GM23248 (cell line): ENCODE measurements at regions not wholly inside any gene's neighbourhood (a gene's known extent, or its start where the extent isn't known, plus 50 kb on each side); places are given as distances from the start of the nearest gene placed in this dataset.

ENCODE experiments used
- DNase-seq: peaks from one replicate; pipeline ENCODE4 v3.0.0-alpha.2; 2015
- H2AFZ ChIP-seq: fragments of 200-600 bp; sonication (generic); 2 replicates; pipeline ENCODE4 v1.6.1; 2016; ENCODE audit warnings: antibody characterized with exemption
- H3F3A ChIP-seq: fragments of 200-600 bp; sonication (generic); 2 replicates; pipeline ENCODE4 v1.6.1; 2016; ENCODE audit warnings: mild to moderate bottlenecking, antibody characterized with exemption, mixed run types; ENCODE audit not compliant: insufficient read depth
- H3K27ac ChIP-seq: fragments of 200-600 bp; sonication (generic); 2 replicates; pipeline ENCODE4 v1.5.1; 2016; ENCODE audit warnings: mild to moderate bottlenecking
- H3K27me3 ChIP-seq: fragments of 200-600 bp; sonication (generic); replicated peaks from 2 replicates; pipeline ENCODE4 v1.6.1; 2016; ENCODE audit warnings: mild to moderate bottlenecking; ENCODE audit not compliant: insufficient read depth
- H3K36me3 ChIP-seq: fragments of 200-600 bp; sonication (generic); 2 replicates; pipeline ENCODE4 v1.6.1; 2016; ENCODE audit warnings: low read depth, mild to moderate bottlenecking
- H3K4me1 ChIP-seq: fragments of 200-600 bp; sonication (generic); 2 replicates; pipeline ENCODE4 v1.6.1; 2016; ENCODE audit warnings: mild to moderate bottlenecking; ENCODE audit not compliant: insufficient read depth
- H3K4me2 ChIP-seq: fragments of 200-600 bp; sonication (generic); one replicate; pipeline ENCODE4 v1.6.1; 2016; ENCODE audit warnings: mild to moderate bottlenecking; ENCODE audit not compliant: unreplicated experiment
- H3K4me3 ChIP-seq: fragments of 200-600 bp; sonication (generic); 2 replicates; pipeline ENCODE4 v1.5.1; 2016; ENCODE audit warnings: mild to moderate bottlenecking
- H3K79me2 ChIP-seq: fragments of 200-600 bp; sonication (generic); 2 replicates; pipeline ENCODE4 v1.6.1; 2016; ENCODE audit warnings: mild to moderate bottlenecking; ENCODE audit not compliant: insufficient read depth
- H3K9ac ChIP-seq: fragments of 200-600 bp; sonication (generic); 2 replicates; pipeline ENCODE4 v1.6.1; 2016; ENCODE audit warnings: mild to moderate bottlenecking
- H3K9me2 ChIP-seq: fragments of 200-600 bp; sonication (generic); 2 replicates; pipeline ENCODE4 v1.6.1; 2016; ENCODE audit warnings: mixed run types, mild to moderate bottlenecking, moderate library complexity; ENCODE audit not compliant: insufficient read depth
- H3K9me3 ChIP-seq: fragments of 200-600 bp; sonication (generic); one replicate; pipeline ENCODE4 v1.6.1; 2017; ENCODE audit warnings: low read depth
- H4K20me1 ChIP-seq: fragments of 200-600 bp; sonication (generic); 2 replicates; pipeline ENCODE4 v1.6.0; 2016; ENCODE audit not compliant: insufficient read depth
- EZH2 ChIP-seq: fragments of 200-600 bp; sonication (generic); IDR thresholded peaks from 2 replicates; pipeline ENCODE4 v1.6.1; 2018; ENCODE audit warnings: antibody characterized with exemption, mild to moderate bottlenecking; ENCODE audit not compliant: insufficient read depth, poor library complexity, severe bottlenecking
- EZH2phosphoT487 ChIP-seq: fragments of 200-600 bp; sonication (generic); IDR thresholded peaks from 2 replicates; pipeline ENCODE4 v1.6.1; 2018; ENCODE audit warnings: antibody characterized with exemption, moderate library complexity, mild to moderate bottlenecking, low read depth; ENCODE audit not compliant: insufficient read depth
- WGBS, 2 experiments: methylation state at CpG; one replicate each; pipeline ENCODE4 v1.1.6; 2015 to 2017; ENCODE audit warnings: low lambda C conversion rate in 2 of 2, low coverage in 1 of 2; ENCODE audit errors: missing lambda C conversion rate in 2 of 2; 5-methylcytosine and 5-hydroxymethylcytosine counted together
- in situ Hi-C: fragments of 300-500 bp; cut with MboI; formaldehyde crosslinking; loops from 2 replicates; pipeline ENCODE4 v1.15.0; 2020

DNA sequence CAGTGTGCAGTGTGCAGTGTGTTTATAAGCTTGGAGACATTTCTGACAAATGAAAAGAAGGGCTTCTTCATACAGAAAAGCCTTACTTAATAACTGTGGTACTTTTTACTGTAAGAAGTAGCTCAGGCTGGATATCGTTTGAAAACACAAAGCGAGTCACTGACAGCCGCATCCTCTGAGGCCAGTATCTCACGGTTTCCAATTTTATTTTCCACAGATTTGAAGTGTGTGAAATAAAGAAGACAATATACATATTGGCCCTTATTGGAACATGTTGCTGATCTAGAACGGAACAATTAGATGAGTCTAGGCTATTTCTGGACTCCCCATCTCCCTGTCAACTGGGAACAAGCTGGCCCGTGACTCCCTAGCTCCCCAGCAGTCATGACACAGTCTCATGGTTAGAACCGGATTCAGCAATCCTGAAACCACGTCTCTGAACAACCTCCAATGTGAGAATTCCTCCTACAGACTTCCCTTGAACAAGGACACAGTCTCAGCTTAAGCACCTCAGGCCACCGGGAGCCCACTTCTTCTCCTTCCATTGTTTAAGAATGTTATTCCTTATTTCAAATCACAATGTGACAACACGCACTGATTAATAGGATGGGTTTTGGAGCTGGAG is 484.5 kb downstream of the COG6 start:
- no peak for DNase-seq
- Histone ChIP-seq H3K27me3 (no peaks in the 10 kb centered on the region), H3K4me3 (no peak overlapping the region), H2AFZ (no peak overlapping the region), H3K9me2 (no peaks in the 10 kb centered on the region), H3K9ac (no peak overlapping the region), H3K27ac (no peak overlapping the region), H3K4me2 (no peak overlapping the region), H3K9me3 (no peaks in the 10 kb centered on the region), H3K4me1 (no peaks in the 10 kb centered on the region), H4K20me1 (no peaks in the 10 kb centered on the region), H3K36me3 (no peaks in the 10 kb centered on the region), H3K79me2 (no peaks in the 10 kb centered on the region), H3F3A (no peaks in the 10 kb centered on the region)
- no peak for TF ChIP-seq EZH2phosphoT487
- TF ChIP-seq EZH2 = no peak
- WGBS, 2 experiments = 57 to 63% methylated on average over 10 of the region's 10 CpGs
- in situ Hi-C loops = no loop called here

DNA sequence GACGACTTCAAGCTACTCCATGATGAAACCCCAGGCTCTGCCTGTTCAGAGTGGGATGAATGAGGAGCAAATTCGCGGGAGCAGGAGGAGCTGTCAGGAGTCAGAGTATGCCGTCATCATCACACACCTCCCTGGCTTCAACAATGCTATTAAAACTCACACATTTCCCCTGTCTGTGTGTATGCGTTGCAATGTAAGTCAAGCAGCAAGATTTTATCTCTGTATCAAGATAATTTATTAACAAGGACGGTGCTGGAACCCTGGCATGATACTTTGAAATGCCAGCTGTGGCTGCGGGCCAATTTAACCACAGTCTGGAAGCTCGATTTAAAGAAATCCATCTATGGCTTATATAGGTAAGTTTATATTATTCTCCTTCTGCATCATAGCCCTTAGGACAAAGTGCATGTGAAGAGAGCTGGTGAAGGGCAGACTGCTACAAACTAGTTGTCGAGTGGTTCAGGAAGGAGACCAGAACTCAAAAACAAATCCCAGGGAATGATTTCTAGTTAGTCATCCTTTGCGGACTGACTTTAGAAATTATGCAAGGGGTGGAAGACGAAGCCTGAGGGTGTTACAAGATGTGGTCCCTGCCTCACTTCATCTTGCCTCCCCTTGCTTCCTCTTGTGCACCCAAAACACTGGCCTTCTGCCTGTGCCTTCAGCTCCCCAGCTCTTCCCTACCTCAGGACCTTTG is 486.5 kb downstream of the COG6 start:
- no peak overlapping the region for H3K4me3 ChIP-seq
- 79 to 88% methylated on average over 11 of the region's 11 CpGs for WGBS, 2 experiments
- no peak overlapping the region for H3K9ac ChIP-seq
- DNase-seq = no peak
- H3K79me2 ChIP-seq = no peaks in the 10 kb centered on the region
- H2AFZ ChIP-seq = no peak overlapping the region
- no peaks in the 10 kb centered on the region for H3K4me1 ChIP-seq
- in situ Hi-C loops = no loop called here
- H3F3A ChIP-seq = no peaks in the 10 kb centered on the region
- H3K9me3 ChIP-seq = no peaks in the 10 kb centered on the region
- no peak overlapping the region for H3K4me2 ChIP-seq
- H3K27me3 ChIP-seq = no peaks in the 10 kb centered on the region
- no peaks in the 10 kb centered on the region for H3K36me3 ChIP-seq
- TF ChIP-seq EZH2phosphoT487 = no peak
- H3K9me2 ChIP-seq = no peaks in the 10 kb centered on the region
- no peaks in the 10 kb centered on the region for H4K20me1 ChIP-seq
- no peak overlapping the region for H3K27ac ChIP-seq

GRCh38 chr13:40143106-40143505 is 487.6 kb downstream of the COG6 start:
- in situ Hi-C loops = no loop called here
- no peaks in the 10 kb centered on the region for H3K27me3 ChIP-seq
- 66% methylated on average over 5 of the region's 5 CpGs for WGBS, 2 experiments
- H3K9me3 ChIP-seq = no peaks in the 10 kb centered on the region
- no peaks in the 10 kb centered on the region for H3F3A ChIP-seq
- no peak overlapping the region for H2AFZ ChIP-seq
- H3K4me3 ChIP-seq = no peak overlapping the region
- no peak overlapping the region for H3K27ac ChIP-seq
- no peaks in the 10 kb centered on the region for H3K4me1 ChIP-seq
- H3K79me2 ChIP-seq = no peaks in the 10 kb centered on the region
- no peak for TF ChIP-seq EZH2phosphoT487
- no peak for TF ChIP-seq EZH2
- no peak for DNase-seq
- no peak overlapping the region for H3K4me2 ChIP-seq
- no peaks in the 10 kb centered on the region for H3K36me3 ChIP-seq
- no peaks in the 10 kb centered on the region for H4K20me1 ChIP-seq
- no peak overlapping the region for H3K9ac ChIP-seq
- no peaks in the 10 kb centered on the region for H3K9me2 ChIP-seq

- WGBS, 2 experiments = 90 to 93% methylated on average over 6 of the region's 6 CpGs
- Histone ChIP-seq H3K4me3 (no peak overlapping the region), H4K20me1 (no peaks in the 10 kb centered on the region), H3K27ac (no peak overlapping the region), H3K9me3 (no peaks in the 10 kb centered on the region), H3K36me3 (no peaks in the 10 kb centered on the region), H3K27me3 (no peaks in the 10 kb centered on the region), H3F3A (no peaks in the 10 kb centered on the region), H3K79me2 (no peaks in the 10 kb centered on the region), H3K4me2 (no peak overlapping the region), H3K4me1 (0 out of 2 replicates have a peak, but pooled peaks cover under 1% of the 10 kb centered on the region), H2AFZ (no peak overlapping the region), H3K9ac (no peak overlapping the region), H3K9me2 (no peaks in the 10 kb centered on the region)
- TF ChIP-seq EZH2 (no peak), EZH2phosphoT487 (no peak)
- in situ Hi-C loops = no loop called here
- DNase-seq = no peak
These were observed 488.1 kb downstream of the COG6 start for GRCh38 chr13:40143559-40143958.
